PC-3 (cell line): ENCODE measurements at regions not wholly inside any gene's neighbourhood (a gene's known extent, or its start where the extent isn't known, plus 50 kb on each side); places are given as distances from the start of the nearest gene placed in this dataset.

ENCODE experiments used
- ATAC-seq: fragments of 200-7000 bp; cut with Tn5 transposase; 2 replicates; pipeline ENCODE4 v1.9.1; 2020; ENCODE audit warnings: mild to moderate bottlenecking, moderate library complexity
- BruUV-seq: library from RNA; stranded (reverse); fragments of 400-500 nt; replicated peaks from 2 replicates; lab custom pipeline; 2021; lab: Mats Ljungman, UMichigan
- CTCF ChIA-PET: fragments of 300-600 bp; sonication (Branson Sonifier 250); formaldehyde crosslinking; loops from one replicate; lab custom pipeline; 2022; ENCODE audit warnings: antibody characterized with exemption; lab: Charles Lee
- POLR2A ChIA-PET: fragments of 300-600 bp; sonication (Branson Sonifier 250); formaldehyde crosslinking; loops from one replicate; lab custom pipeline; 2022; ENCODE audit warnings: antibody characterized with exemption; ENCODE audit not compliant: unreplicated experiment; lab: Charles Lee
- DNase-seq: peaks from one replicate; pipeline ENCODE4 v3.0.0-alpha.2; 2015
- H2AFZ ChIP-seq: fragments of 300-600 bp; sonication (generic); 2 replicates; pipeline ENCODE4 v1.6.0; 2016; ENCODE audit warnings: antibody characterized with exemption, low read length
- H3F3A ChIP-seq: fragments of 300-600 bp; sonication (generic); one replicate; pipeline ENCODE4 v1.6.0; 2017; ENCODE audit warnings: antibody characterized with exemption, low read length, control low read depth, mild to moderate bottlenecking; ENCODE audit not compliant: unreplicated experiment
- H3K27ac ChIP-seq: fragments of 300-600 bp; sonication (generic); 2 replicates; pipeline ENCODE4 v1.5.1; 2016; ENCODE audit warnings: mild to moderate bottlenecking, low read length
- H3K27me3 ChIP-seq: fragments of 300-600 bp; sonication (generic); 2 replicates; pipeline ENCODE4 v1.6.1; 2016; ENCODE audit warnings: low read length, mixed read lengths
- H3K36me3 ChIP-seq: fragments of 300-600 bp; sonication (generic); 2 replicates; pipeline ENCODE4 v1.6.1; 2016; ENCODE audit warnings: low read depth, mixed run types, low read length, mixed read lengths
- H3K4me1 ChIP-seq: fragments of 300-600 bp; sonication (generic); 2 replicates; pipeline ENCODE4 v1.5.1; 2016; ENCODE audit warnings: low read length; ENCODE audit not compliant: insufficient read depth
- H3K4me2 ChIP-seq: fragments of 300-600 bp; sonication (generic); 2 replicates; pipeline ENCODE4 v1.6.0; 2016; ENCODE audit warnings: low read length
- H3K4me3 ChIP-seq: fragments of 300-600 bp; sonication (generic); 2 replicates; pipeline ENCODE4 v1.5.1; 2016; ENCODE audit warnings: mild to moderate bottlenecking, low read length, mixed read lengths
- H3K79me2 ChIP-seq: fragments of 300-600 bp; sonication (generic); 2 replicates; pipeline ENCODE4 v1.6.1; 2017; ENCODE audit warnings: low read length, mixed read lengths
- H3K9ac ChIP-seq: fragments of 300-600 bp; sonication (generic); 2 replicates; pipeline ENCODE4 v1.6.0; 2016; ENCODE audit warnings: mild to moderate bottlenecking, low read length
- H3K9me2 ChIP-seq: fragments of 300-600 bp; sonication (generic); replicated peaks from 2 replicates; pipeline ENCODE4 v1.6.1; 2016; ENCODE audit warnings: mixed run types, low read length, mixed read lengths
- H3K9me3 ChIP-seq: fragments of 300-600 bp; sonication (generic); 2 replicates; pipeline ENCODE4 v1.6.1; 2016; ENCODE audit warnings: low read length, mixed read lengths
- H4K20me1 ChIP-seq: fragments of 300-600 bp; sonication (generic); 2 replicates; pipeline ENCODE4 v1.6.1; 2016; ENCODE audit warnings: low read length, mixed read lengths
- EZH2 ChIP-seq: fragments of 300-600 bp; sonication (generic); IDR thresholded peaks from one replicate; pipeline ENCODE4 v1.6.1; 2017; ENCODE audit warnings: antibody characterized with exemption, mild to moderate bottlenecking, low read length; ENCODE audit not compliant: unreplicated experiment
- EZH2phosphoT487 ChIP-seq: fragments of 300-600 bp; sonication (generic); IDR thresholded peaks from 2 replicates; pipeline ENCODE4 v1.6.1; 2018; ENCODE audit warnings: mild to moderate bottlenecking, antibody characterized with exemption, low read length, borderline replicate concordance
- intact Hi-C: fragments of 100-400 bp; cut with micrococcal nuclease; formaldehyde crosslinking; loops from 2 replicates; pipeline ENCODE4 v1.9.0; 2023
- TF ChIP-seq, protein P1 (sequence below): fragments of 300-600 bp; sonication (generic); conservative IDR thresholded peaks from 2 replicates; pipeline ENCODE4 v1.5.1; 2017; ENCODE audit warnings: antibody characterized with exemption, low read depth, mild to moderate bottlenecking, low read length

DNA sequence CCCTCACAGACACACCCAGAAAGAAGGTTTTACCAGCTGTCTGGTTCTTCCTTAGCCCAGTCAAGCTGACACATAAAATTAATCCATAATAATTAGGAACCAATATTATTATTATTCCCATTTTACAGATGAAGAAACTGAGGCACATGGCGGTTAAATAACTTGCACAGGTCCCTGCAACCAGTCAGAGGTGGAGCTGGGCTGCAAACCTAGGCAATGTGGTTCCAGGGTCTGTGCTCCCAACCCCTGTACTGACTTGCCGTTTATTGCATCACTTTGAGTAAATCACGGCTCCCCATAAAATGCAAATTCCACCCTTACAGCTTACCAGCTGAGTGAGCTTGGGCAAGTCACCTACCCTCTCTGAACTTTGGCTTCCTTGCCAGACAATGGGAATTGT, 179.2 kb upstream of the POU3F1 start:
- H3K36me3 ChIP-seq: no peaks in the 10 kb centered on the region
- H3K4me2 ChIP-seq: no peak overlapping the region
- no peaks in the 10 kb centered on the region for H3K9me2 ChIP-seq
- H3K4me3 ChIP-seq: no peak overlapping the region
- H3F3A ChIP-seq: no peaks in the 10 kb centered on the region
- TF ChIP-seq EZH2 (no peak), EZH2phosphoT487 (no peak)
- TF ChIP-seq, protein P1, sequence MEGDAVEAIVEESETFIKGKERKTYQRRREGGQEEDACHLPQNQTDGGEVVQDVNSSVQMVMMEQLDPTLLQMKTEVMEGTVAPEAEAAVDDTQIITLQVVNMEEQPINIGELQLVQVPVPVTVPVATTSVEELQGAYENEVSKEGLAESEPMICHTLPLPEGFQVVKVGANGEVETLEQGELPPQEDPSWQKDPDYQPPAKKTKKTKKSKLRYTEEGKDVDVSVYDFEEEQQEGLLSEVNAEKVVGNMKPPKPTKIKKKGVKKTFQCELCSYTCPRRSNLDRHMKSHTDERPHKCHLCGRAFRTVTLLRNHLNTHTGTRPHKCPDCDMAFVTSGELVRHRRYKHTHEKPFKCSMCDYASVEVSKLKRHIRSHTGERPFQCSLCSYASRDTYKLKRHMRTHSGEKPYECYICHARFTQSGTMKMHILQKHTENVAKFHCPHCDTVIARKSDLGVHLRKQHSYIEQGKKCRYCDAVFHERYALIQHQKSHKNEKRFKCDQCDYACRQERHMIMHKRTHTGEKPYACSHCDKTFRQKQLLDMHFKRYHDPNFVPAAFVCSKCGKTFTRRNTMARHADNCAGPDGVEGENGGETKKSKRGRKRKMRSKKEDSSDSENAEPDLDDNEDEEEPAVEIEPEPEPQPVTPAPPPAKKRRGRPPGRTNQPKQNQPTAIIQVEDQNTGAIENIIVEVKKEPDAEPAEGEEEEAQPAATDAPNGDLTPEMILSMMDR: no peak
- H4K20me1 ChIP-seq: no peaks in the 10 kb centered on the region
- no peak overlapping the region for H3K9ac ChIP-seq
- H3K79me2 ChIP-seq: no peaks in the 10 kb centered on the region
- H3K27ac ChIP-seq: no peak overlapping the region
- intact Hi-C loops: no loop called here
- no peak overlapping the region for H2AFZ ChIP-seq
- ChIA-PET POLR2A (no interaction called here), CTCF (no interaction called here)
- H3K4me1 ChIP-seq: no peaks in the 10 kb centered on the region
- H3K27me3 ChIP-seq: peaks cover 45% of the 10 kb centered on the region
- DNase-seq (no peak), ATAC-seq (no peak)
- no TSS peak for BruUV-seq
- H3K9me3 ChIP-seq: no peaks in the 10 kb centered on the region

DNA sequence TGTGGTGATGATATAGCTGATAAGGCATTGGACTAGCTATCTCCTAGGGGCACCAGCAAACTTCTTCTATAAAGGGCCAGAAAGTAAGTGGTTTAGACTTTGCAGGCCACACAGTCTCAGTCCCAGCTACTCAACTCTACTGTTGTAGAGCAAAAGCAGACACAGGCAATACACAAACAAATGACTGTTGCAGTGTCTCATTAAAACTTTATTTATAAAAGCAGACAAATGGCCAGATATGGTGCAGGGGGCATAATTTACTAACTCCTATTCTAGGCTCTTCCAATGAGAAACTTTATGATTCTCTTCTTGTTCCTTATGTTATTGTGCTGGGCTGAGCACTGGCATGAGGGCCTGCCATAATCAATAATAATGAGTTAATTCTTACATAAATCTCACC, 176.8 kb upstream of the POU3F1 start:
- H3K36me3 ChIP-seq: no peaks in the 10 kb centered on the region
- H3K4me3 ChIP-seq: no peak overlapping the region
- no peaks in the 10 kb centered on the region for H3K9me2 ChIP-seq
- no peaks in the 10 kb centered on the region for H3K79me2 ChIP-seq
- H3K9ac ChIP-seq: no peak overlapping the region
- intact Hi-C loops: no loop called here
- BruUV-seq: no TSS peak
- POLR2A ChIA-PET: no interaction called here
- ATAC-seq (no peak), DNase-seq (no peak)
- no peaks in the 10 kb centered on the region for H3K4me1 ChIP-seq
- H3K27me3 ChIP-seq: peaks cover 59% of the 10 kb centered on the region
- no peak overlapping the region for H2AFZ ChIP-seq
- H4K20me1 ChIP-seq: no peaks in the 10 kb centered on the region
- no peak overlapping the region for H3K4me2 ChIP-seq
- H3K27ac ChIP-seq: no peak overlapping the region
- no peak for TF ChIP-seq EZH2phosphoT487
- TF ChIP-seq, protein P1: no peak
- no peak for TF ChIP-seq EZH2
- no peaks in the 10 kb centered on the region for H3K9me3 ChIP-seq
- CTCF ChIA-PET: no interaction called here
- no peaks in the 10 kb centered on the region for H3F3A ChIP-seq

DNA sequence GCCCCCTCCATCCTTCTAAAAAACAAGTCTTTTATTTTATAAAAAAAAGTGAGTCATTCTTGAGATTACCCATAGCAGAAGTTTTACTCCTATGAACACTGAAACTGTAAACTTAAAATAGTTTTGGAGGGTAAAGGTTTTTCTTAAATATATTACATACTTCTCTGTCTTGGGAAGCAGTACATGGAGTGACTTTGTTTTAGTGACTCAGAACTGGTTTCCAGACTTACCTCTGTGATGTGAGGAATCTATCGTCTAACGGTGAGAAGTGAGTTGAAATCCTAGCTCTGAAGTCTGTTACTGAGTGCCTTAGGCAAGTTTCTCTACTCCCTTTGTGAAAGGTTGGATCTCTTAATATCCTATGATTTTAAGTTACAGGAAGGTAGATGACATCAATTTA, 176.3 kb upstream of the POU3F1 start:
- Histone ChIP-seq H3K4me3 (no peak overlapping the region), H3K4me2 (no peak overlapping the region), H4K20me1 (no peaks in the 10 kb centered on the region), H2AFZ (no peak overlapping the region), H3K36me3 (no peaks in the 10 kb centered on the region), H3K9ac (no peak overlapping the region), H3K9me3 (no peaks in the 10 kb centered on the region), H3K9me2 (no peaks in the 10 kb centered on the region), H3K79me2 (no peaks in the 10 kb centered on the region), H3F3A (no peaks in the 10 kb centered on the region), H3K27me3 (peaks cover 59% of the 10 kb centered on the region), H3K4me1 (no peaks in the 10 kb centered on the region), H3K27ac (no peak overlapping the region)
- DNase-seq: no peak
- no peak for ATAC-seq
- intact Hi-C loops: no loop called here
- BruUV-seq: no TSS peak
- ChIA-PET POLR2A (no interaction called here), CTCF (no interaction called here)
- no peak for TF ChIP-seq EZH2phosphoT487
- TF ChIP-seq EZH2: no peak
- TF ChIP-seq, protein P1: no peak
